ENCODE measurements at regions not wholly inside any gene's neighbourhood (a gene's known extent, or its start where the extent isn't known, plus 50 kb on each side); places are given as distances from the start of the nearest gene placed in this dataset.

DNA sequence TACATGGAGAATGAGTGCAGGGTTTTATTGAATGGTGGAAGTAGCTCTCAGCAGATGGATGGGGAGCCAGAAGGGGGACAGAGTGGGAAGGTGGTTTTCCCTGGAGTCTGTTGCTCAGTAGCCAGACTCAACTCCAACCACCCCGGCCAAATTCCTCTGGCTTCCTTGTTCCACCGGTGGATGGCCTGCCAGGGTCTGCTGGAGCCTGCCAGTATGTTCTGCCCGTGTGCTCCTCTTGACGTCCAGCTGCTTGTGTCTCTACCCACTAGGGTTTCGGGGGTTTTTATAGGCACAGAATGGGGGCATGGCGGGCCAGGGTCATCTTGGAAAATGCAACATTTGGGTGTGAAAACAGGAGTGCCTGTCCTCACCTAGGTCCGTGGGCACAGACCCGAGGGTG is 51.4 kb upstream of the KLF9 start:
- no peaks in the 10 kb centered on the region for H3K27me3 ChIP-seq (ENCODE audit: control insufficient read depth in 3 of 3, insufficient read depth in 3 of 3, low read length in 3 of 3)
- no peak overlapping the region for H3K27ac ChIP-seq (ENCODE audit: low read depth, low read length)
- H3K4me3 ChIP-seq (ENCODE audit: low read length in 3 of 3): no peak overlapping the region
- peak overlapping the region in 1 of 3 donors; percentile 47 for H3K9ac ChIP-seq (ENCODE audit: low read depth in 1 of 3, low read length in 3 of 3)
- H3K4me1 ChIP-seq (ENCODE audit: control insufficient read depth in 3 of 3, insufficient read depth in 3 of 3, low read length in 3 of 3): peaks cover 18 to 29% (median 21%) of the 10 kb centered on the region in 3 donors
- H3K9me3 ChIP-seq (ENCODE audit: control insufficient read depth in 3 of 3, low read length in 3 of 3): no peaks in the 10 kb centered on the region
- H3K36me3 ChIP-seq (ENCODE audit: control insufficient read depth in 3 of 3, insufficient read depth in 3 of 3, low read length in 3 of 3): no peaks in the 10 kb centered on the region

- H3K9me3 ChIP-seq (ENCODE audit: control insufficient read depth in 3 of 3, low read length in 3 of 3): no peaks in the 10 kb centered on the region
- H3K4me1 ChIP-seq (ENCODE audit: control insufficient read depth in 3 of 3, insufficient read depth in 3 of 3, low read length in 3 of 3): peaks cover 12 to 24% (median 16%) of the 10 kb centered on the region in 3 donors
- no peak overlapping the region for H3K4me3 ChIP-seq (ENCODE audit: low read length in 3 of 3)
- no peak overlapping the region for H3K27ac ChIP-seq (ENCODE audit: low read depth, low read length)
- no peak overlapping the region for H3K9ac ChIP-seq (ENCODE audit: low read depth in 1 of 3, low read length in 3 of 3)
- H3K27me3 ChIP-seq (ENCODE audit: control insufficient read depth in 3 of 3, insufficient read depth in 3 of 3, low read length in 3 of 3): no peaks in the 10 kb centered on the region
- H3K36me3 ChIP-seq (ENCODE audit: control insufficient read depth in 3 of 3, insufficient read depth in 3 of 3, low read length in 3 of 3): no peaks in the 10 kb centered on the region
Observed at GRCh38 chr9:70465398-70465797, 50.9 kb upstream of the KLF9 start.
